ENCODE measurements at regions not wholly inside any gene's neighbourhood (a gene's known extent, or its start where the extent isn't known, plus 50 kb on each side); places are given as distances from the start of the nearest gene placed in this dataset.
"Not testable (repeated sequence)": the region's sequence is repeated elsewhere in the genome, so short reads cannot be mapped to it uniquely, and the experiment has no call there.

DNA sequence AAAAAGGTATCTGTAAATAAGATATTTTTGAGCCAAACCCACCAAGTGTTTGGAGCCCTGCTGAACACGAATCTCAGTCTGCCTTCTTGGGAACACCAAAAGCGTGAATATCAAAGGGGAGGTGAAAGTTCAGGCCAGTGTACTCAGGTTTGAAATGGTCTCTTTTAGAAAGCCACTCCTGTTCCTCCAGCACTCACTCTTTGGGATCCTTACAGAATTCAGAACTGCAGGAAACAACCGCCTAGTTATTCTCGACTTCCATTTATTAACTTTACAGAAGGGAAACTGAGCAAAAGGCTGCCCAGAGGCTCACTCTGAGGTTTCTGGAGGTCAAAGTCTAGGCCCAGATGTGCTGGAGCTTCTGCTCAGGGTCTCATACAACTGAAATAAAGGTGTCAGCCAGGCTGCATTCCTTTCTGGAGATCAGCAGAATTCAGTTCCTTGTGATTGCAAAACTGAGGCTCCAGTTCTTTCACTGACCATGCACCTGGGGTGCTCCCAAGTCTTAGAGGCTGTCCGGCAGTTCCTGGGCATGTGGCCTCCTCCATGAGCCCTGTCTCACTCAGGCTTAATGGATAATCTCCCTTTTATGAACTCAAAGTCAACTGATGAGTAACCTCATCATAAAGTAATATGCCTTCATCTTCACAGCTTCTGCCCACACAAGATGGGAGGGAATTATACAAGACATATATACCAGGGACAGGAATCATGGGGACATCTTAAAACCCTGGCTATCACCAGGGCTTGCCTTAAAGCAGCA, 65.5 kb upstream of the TNFAIP3 start:
- Histone ChIP-seq H3K9me3 (ENCODE audit: low read depth, low read length) (no peaks in the 10 kb centered on the region), H3K4me3 (no peak overlapping the region), H3K9ac (ENCODE audit: insufficient read length) (no peak overlapping the region), H3K27ac (no peak overlapping the region), H3K36me3 (ENCODE audit: insufficient read depth, low read length) (no peaks in the 10 kb centered on the region)
- no peak for DNase-seq (ENCODE audit: low read depth, low spot score)
- TF ChIP-seq EZH2 (IDR thresholded peaks at IDR 0.05), result no peak
- TF ChIP-seq POLR2AphosphoS5 (IDR thresholded peaks at IDR 0.05; ENCODE audit: borderline replicate concordance, low read depth, low read length), result no peak
- TF ChIP-seq FOXP2 (optimal IDR thresholded peaks at IDR 0.05; ENCODE audit: control extremely low read depth, extremely low read length, insufficient read depth), result no peak

DNA sequence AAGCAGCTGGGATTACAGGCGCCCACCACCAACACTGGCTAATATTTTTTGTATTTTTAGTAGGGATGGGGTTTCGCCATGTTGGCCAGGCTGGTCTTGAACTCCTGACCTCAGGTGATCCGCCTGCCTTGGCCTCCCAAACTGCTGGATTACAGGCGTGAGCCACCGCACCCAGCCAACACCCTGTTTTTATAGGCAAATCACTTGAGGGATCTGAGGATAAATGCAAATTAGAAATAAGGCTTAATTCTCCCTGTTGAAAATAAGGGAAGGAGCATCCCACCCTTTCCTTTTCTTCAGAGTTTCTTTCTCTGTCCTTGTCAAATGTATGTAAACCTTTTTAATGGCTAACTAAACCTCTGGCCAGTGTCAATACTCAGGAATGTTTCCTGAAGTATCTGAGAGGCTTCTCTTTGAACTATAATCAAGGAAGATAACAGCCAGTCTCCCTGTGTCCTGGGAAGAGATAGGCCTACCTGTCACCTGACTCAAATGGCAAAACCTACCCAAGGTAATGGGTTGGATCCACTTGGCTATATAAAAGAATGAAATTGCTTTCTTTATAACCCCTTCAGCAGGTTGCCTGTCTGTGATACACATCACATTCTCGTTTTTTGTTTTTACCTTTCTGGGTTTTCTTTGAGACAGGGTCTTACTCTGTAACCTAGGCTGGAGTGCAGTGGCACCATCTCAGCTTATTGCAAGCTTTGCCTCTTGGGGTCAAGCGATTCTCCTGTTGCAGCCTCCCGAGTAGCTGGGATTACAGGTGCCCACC, 64.5 kb upstream of the TNFAIP3 start:
- Histone ChIP-seq H3K4me3 (no peak overlapping the region), H3K9me3 (ENCODE audit: low read depth, low read length) (no peaks in the 10 kb centered on the region), H3K27ac (no peak overlapping the region), H3K36me3 (ENCODE audit: insufficient read depth, low read length) (no peaks in the 10 kb centered on the region), H3K9ac (ENCODE audit: insufficient read length) (no peak overlapping the region)
- no peak for DNase-seq (ENCODE audit: low read depth, low spot score)
- no peak for TF ChIP-seq EZH2 (IDR thresholded peaks at IDR 0.05)
- no peak for TF ChIP-seq POLR2AphosphoS5 (IDR thresholded peaks at IDR 0.05; ENCODE audit: borderline replicate concordance, low read depth, low read length)
- no peak for TF ChIP-seq FOXP2 (optimal IDR thresholded peaks at IDR 0.05; ENCODE audit: control extremely low read depth, extremely low read length, insufficient read depth)

DNA sequence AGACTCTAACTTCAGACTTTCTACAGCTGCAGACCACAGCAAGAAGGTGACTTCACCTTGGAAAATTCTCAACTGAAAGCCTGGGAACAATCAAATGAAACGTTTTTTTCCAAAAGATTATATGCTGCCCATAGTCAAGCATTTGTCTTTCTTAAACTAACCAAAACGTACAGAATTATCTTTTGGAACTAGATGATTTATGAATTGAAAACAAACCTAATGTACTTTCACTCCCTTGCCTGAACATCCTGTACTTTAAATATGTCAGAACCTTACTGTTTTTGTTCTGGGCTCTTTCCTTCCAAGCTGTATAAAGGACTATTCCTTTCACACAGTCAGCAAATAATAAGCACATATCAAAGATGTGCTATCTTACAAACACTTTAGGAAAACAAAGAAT, 62.4 kb upstream of the TNFAIP3 start:
- no peaks in the 10 kb centered on the region for H3K36me3 ChIP-seq (ENCODE audit: insufficient read depth, low read length)
- H3K4me3 ChIP-seq, result no peak overlapping the region
- TF ChIP-seq POLR2AphosphoS5 (IDR thresholded peaks at IDR 0.05; ENCODE audit: borderline replicate concordance, low read depth, low read length) (no peak), FOXP2 (optimal IDR thresholded peaks at IDR 0.05; ENCODE audit: control extremely low read depth, extremely low read length, insufficient read depth) (no peak), EZH2 (IDR thresholded peaks at IDR 0.05) (no peak)
- no peak overlapping the region for H3K9ac ChIP-seq (ENCODE audit: insufficient read length)
- no peaks in the 10 kb centered on the region for H3K9me3 ChIP-seq (ENCODE audit: low read depth, low read length)
- no peak for DNase-seq (ENCODE audit: low read depth, low spot score)
- H3K27ac ChIP-seq, result no peak overlapping the region

DNA sequence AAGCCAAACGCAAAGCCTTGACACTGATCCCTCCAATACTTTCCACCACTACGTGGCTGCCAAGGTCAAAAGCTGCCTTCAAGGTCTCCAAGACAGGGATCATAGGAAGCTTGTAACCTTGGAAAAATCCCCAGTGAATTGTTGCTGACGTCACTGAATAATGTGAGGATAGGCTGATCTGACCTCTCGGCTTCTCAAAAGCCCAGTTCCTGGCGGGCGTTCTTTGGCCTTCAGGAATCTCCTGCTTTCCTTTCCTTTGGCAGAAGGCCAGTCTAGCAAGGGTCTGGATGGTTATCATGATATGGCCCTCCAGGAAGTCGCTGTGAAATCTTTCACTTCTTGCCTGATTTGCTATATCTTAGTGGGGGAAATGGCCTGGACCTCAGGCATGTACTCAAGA, 61.4 kb upstream of the TNFAIP3 start:
- H3K9me3 ChIP-seq (ENCODE audit: low read depth, low read length), result no peaks in the 10 kb centered on the region

DNA sequence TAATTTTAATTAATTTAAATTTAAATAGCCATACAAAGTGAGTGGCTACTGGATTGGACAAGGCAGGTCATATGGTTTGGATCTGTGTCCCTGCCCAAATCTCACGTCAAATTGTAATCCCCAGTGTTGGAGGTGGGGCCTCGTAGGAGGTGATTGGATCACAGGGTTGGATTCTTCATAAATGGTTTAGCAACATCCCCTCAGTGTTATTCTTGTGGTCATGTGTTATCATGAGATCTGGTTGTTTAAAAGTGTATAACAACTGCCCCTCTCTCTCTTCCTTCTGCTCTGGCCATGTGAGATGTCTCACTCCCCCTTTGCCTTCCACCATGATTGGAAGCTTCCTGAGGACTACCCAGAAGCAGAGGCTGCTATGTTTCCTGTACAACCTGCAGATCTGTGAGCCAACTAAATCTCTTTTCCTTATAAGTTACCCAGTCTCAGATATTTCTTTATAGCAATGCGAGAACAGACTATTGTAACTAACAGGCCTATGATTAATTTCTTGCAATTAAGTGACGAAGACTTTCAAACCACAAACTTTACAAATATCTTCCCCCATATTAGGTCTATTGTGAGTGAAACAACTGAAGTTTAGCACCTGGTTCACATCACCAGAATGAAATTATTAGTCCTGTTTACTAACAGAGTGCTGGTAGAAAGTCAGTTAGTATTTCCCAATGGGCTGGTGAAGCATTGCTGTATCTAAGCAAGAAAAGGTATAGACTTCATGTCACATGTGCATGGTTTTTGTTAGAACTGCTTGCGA, 60.0 kb upstream of the TNFAIP3 start:
- H3K9me3 ChIP-seq (ENCODE audit: low read depth, low read length), result no peaks in the 10 kb centered on the region
- no peaks in the 10 kb centered on the region for H3K36me3 ChIP-seq (ENCODE audit: insufficient read depth, low read length)
- TF ChIP-seq FOXP2 (optimal IDR thresholded peaks at IDR 0.05; ENCODE audit: control extremely low read depth, extremely low read length, insufficient read depth), result no peak
- TF ChIP-seq POLR2AphosphoS5 (IDR thresholded peaks at IDR 0.05; ENCODE audit: borderline replicate concordance, low read depth, low read length), result no peak
- no peak for TF ChIP-seq EZH2 (IDR thresholded peaks at IDR 0.05)
- no peak for DNase-seq (ENCODE audit: low read depth, low spot score)
- no peak overlapping the region for H3K9ac ChIP-seq (ENCODE audit: insufficient read length)
- H3K27ac ChIP-seq, result no peak overlapping the region
- no peak overlapping the region for H3K4me3 ChIP-seq

More for the DNA sequence above, 61.4 kb upstream of the TNFAIP3 start:
- no peak overlapping the region for H3K9ac ChIP-seq (ENCODE audit: insufficient read length)
- TF ChIP-seq POLR2AphosphoS5 (IDR thresholded peaks at IDR 0.05; ENCODE audit: borderline replicate concordance, low read depth, low read length) (no peak), EZH2 (IDR thresholded peaks at IDR 0.05) (no peak), FOXP2 (optimal IDR thresholded peaks at IDR 0.05; ENCODE audit: control extremely low read depth, extremely low read length, insufficient read depth) (no peak)
- DNase-seq (ENCODE audit: low read depth, low spot score), result no peak
- H3K4me3 ChIP-seq, result no peak overlapping the region
- no peaks in the 10 kb centered on the region for H3K36me3 ChIP-seq (ENCODE audit: insufficient read depth, low read length)
- no peak overlapping the region for H3K27ac ChIP-seq

DNA sequence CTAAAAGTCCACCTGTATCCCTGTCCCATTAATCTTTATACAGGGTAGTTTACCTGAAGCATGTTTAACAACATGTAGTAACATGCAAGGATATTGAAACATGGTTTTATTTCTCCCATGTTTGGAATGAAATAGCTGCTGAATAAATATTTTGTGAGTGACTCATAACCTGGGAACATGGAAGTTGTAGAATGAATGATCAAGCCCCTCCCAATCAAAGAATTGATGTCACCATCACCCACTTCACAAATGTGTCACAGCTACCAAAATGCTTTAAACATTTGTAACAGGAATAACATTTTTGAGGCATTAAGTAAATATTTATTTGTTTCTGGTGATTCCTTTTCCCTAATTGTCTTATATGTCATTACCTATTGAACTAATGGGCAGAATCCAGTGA, 58.9 kb upstream of the TNFAIP3 start:
- no peak overlapping the region for H3K9ac ChIP-seq (ENCODE audit: insufficient read length)
- DNase-seq (ENCODE audit: low read depth, low spot score), result no peak
- no peak overlapping the region for H3K4me3 ChIP-seq
- no peaks in the 10 kb centered on the region for H3K9me3 ChIP-seq (ENCODE audit: low read depth, low read length)
- no peak overlapping the region for H3K27ac ChIP-seq
- no peaks in the 10 kb centered on the region for H3K36me3 ChIP-seq (ENCODE audit: insufficient read depth, low read length)
- no peak for TF ChIP-seq EZH2 (IDR thresholded peaks at IDR 0.05)
- no peak for TF ChIP-seq FOXP2 (optimal IDR thresholded peaks at IDR 0.05; ENCODE audit: control extremely low read depth, extremely low read length, insufficient read depth)
- TF ChIP-seq POLR2AphosphoS5 (IDR thresholded peaks at IDR 0.05; ENCODE audit: borderline replicate concordance, low read depth, low read length), result no peak

DNA sequence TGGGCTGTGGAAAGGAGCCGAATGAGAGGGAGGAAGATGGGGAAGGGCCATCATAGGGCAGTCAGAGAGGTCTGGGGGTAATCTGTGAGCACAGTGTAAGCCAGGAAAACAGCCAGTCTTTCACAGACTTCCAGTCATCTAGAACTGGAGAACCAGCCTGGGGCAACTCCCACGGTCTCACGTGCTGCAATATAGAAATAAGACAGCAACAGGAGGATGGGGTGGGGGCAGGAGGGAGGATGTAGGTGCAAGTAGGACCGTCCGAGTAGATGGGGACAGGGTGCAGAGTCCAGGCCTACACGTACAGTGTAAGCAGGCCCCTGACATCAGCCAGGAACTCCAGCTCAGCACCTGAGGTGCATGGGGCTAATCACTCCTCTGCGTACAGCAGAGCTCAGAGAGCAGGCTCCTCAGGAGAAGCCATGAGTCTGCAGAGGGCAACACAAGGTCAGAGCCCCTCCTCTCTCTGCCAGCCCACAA, 58.2 kb upstream of the TNFAIP3 start:
- Histone ChIP-seq H3K4me3 (no peak overlapping the region), H3K27ac (no peak overlapping the region)

DNA sequence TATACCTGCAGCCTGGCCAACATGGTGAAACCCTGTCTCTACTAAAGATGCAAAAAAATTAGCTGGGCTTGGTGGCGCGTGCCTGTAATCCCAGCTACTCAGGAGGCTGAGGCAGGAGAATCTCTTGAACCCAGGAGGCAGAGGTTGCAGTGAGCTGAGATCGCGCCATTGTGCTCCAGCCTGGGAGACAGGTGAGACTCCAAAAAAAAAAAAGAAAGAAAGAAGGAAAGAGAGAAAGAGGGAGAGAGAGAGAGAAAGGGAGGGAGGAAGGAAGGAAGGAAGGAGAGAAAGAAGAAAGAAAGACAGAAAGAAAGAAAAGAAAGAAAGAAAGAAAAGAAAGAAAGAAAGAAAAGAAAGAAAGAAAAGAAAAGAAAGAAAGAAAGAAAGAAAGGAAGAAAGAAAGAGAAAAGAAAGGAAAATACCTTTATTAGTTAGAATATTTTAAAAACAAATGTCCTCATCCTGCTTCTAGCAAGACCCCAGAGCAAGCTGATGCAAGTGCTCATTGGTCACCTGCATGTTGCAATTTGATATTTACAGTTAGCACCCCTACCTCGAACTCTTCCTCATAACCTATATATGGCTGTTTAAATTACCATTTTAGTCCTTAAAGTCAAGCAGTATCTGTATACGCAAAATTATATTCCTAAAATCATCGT, 57.0 kb upstream of the TNFAIP3 start:
- not testable (repeated sequence) for H3K9me3 ChIP-seq (ENCODE audit: low read depth, low read length); DNase-seq (ENCODE audit: low read depth, low spot score); H3K4me3 ChIP-seq; H3K36me3 ChIP-seq (ENCODE audit: insufficient read depth, low read length); H3K9ac ChIP-seq (ENCODE audit: insufficient read length); H3K27ac ChIP-seq

More for the DNA sequence above, 58.2 kb upstream of the TNFAIP3 start:
- TF ChIP-seq POLR2AphosphoS5 (IDR thresholded peaks at IDR 0.05; ENCODE audit: borderline replicate concordance, low read depth, low read length), result no peak
- TF ChIP-seq EZH2 (IDR thresholded peaks at IDR 0.05), result no peak
- TF ChIP-seq FOXP2 (optimal IDR thresholded peaks at IDR 0.05; ENCODE audit: control extremely low read depth, extremely low read length, insufficient read depth), result no peak
- Histone ChIP-seq H3K9me3 (ENCODE audit: low read depth, low read length) (no peaks in the 10 kb centered on the region), H3K36me3 (ENCODE audit: insufficient read depth, low read length) (no peaks in the 10 kb centered on the region), H3K9ac (ENCODE audit: insufficient read length) (no peak overlapping the region)
- DNase-seq (ENCODE audit: low read depth, low spot score), result no peak
